Activated naive CD4-positive, alpha-beta T cell treated with anti-CD3 and anti-CD28 coated beads for 36 hours (primary cell): ENCODE measurements at regions not wholly inside any gene's neighbourhood (a gene's known extent, or its start where the extent isn't known, plus 50 kb on each side); places are given as distances from the start of the nearest gene placed in this dataset.

Source experiments
- CTCF ChIA-PET: fragments of 350-600 bp; sonication (Branson Sonifier 250); formaldehyde crosslinking; loops from one replicate; lab custom pipeline; 2021; ENCODE audit warnings: antibody characterized with exemption; lab: Charles Lee
- DNase-seq: peaks from one replicate; pipeline ENCODE4 v3.0.0-alpha.2; 2020
- H3K27ac Mint-ChIP-seq: one replicate; pipeline ENCODE4 v1.8.0; 2021; ENCODE audit warnings: mild to moderate bottlenecking, mixed read lengths
- H3K27me3 Mint-ChIP-seq: one replicate; pipeline ENCODE4 v1.8.0; 2021; ENCODE audit warnings: low read depth, mixed read lengths
- H3K36me3 Mint-ChIP-seq: one replicate; pipeline ENCODE4 v1.8.0; 2021; ENCODE audit warnings: low read depth, mixed read lengths
- H3K4me1 Mint-ChIP-seq: one replicate; pipeline ENCODE4 v1.8.0; 2021; ENCODE audit warnings: low read depth, mixed read lengths
- H3K4me3 Mint-ChIP-seq: one replicate; pipeline ENCODE4 v1.8.0; 2021; ENCODE audit warnings: mild to moderate bottlenecking, moderate library complexity, mixed read lengths
- H3K9me3 Mint-ChIP-seq: one replicate; pipeline ENCODE4 v1.8.0; 2021; ENCODE audit warnings: mixed read lengths
- intact Hi-C: fragments of 100-400 bp; cut with micrococcal nuclease; formaldehyde crosslinking; loops from one replicate; pipeline ENCODE4 v1.15.1; 2023

DNA sequence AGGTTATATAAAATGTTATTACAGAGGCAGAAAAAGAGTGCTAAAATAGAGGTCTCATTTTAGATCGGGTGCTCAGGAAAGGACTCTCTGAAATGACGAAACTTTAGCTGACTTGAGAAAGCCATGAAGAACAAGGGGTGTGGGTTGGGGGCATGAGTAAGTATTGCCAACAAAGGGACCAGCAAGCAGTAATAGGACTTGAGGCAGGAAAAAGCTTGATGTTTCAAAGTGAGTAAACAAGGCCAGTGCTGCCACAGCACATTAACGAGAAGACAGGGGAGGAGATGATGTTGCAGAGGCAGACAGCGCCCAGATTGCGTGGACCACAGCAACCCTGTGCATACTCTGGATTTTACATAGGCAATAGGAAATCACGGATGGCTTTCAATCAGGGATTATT lies 318.8 kb downstream of the ZEB2 start:
- CTCF ChIA-PET: interaction anchor here (1.0 kb wide), 1 partner anchor 16 kb away, joined by 3 read pairs; no protein-coding TSS in a partner anchor
- DNase-seq: no peak
- Mint-ChIP-seq H3K4me3 (no peak overlapping the region), H3K4me1 (peaks cover 48% of the 10 kb centered on the region), H3K27me3 (no peaks in the 10 kb centered on the region), H3K27ac (peak overlapping the region; percentile 81), H3K9me3 (no peaks in the 10 kb centered on the region), H3K36me3 (peaks cover 6% of the 10 kb centered on the region)
- intact Hi-C loops: loop anchor here (2.0 kb wide), 1 partner anchor 130 kb away; no protein-coding TSS in a partner anchor

GRCh38 chr2:144198116-144198515 lies 321.8 kb downstream of the ZEB2 start:
- intact Hi-C loops: loop anchor here (1.0 to 5.0 kb wide), 10 partner anchors 15 to 1081 kb away; no protein-coding TSS in a partner anchor
- Mint-ChIP-seq H3K36me3 (peaks cover 3% of the 10 kb centered on the region), H3K27ac (peak overlapping the region; percentile 86), H3K27me3 (no peaks in the 10 kb centered on the region), H3K4me3 (no peak overlapping the region), H3K4me1 (peaks cover 65% of the 10 kb centered on the region), H3K9me3 (no peaks in the 10 kb centered on the region)
- DNase-seq: peak; percentile 17
- CTCF ChIA-PET: interaction anchor here (0.6 to 1.1 kb wide), 2 partner anchors 14 to 151 kb away, joined by 5 read pairs; no protein-coding TSS in a partner anchor

GRCh38 chr2:144194326-144195071 lies 325.4 kb downstream of the ZEB2 start:
- peaks cover 43% of the 10 kb centered on the region for H3K4me1 Mint-ChIP-seq

GRCh38 chr2:144190908-144191605 lies 328.9 kb downstream of the ZEB2 start:
- Mint-ChIP-seq H3K9me3 (no peaks in the 10 kb centered on the region), H3K4me3 (no peak overlapping the region), H3K36me3 (no peaks in the 10 kb centered on the region), H3K27me3 (no peaks in the 10 kb centered on the region), H3K27ac (no peak overlapping the region), H3K4me1 (peaks cover 31% of the 10 kb centered on the region)
- CTCF ChIA-PET: interaction anchor here (0.5 to 0.9 kb wide), 3 partner anchors 51 to 235 kb away, joined by 3 to 4 read pairs (median 3); no protein-coding TSS in a partner anchor
- DNase-seq: no peak
- intact Hi-C loops: no loop called here

More at GRCh38 chr2:144194326-144195071, 325.4 kb downstream of the ZEB2 start:
- Mint-ChIP-seq H3K36me3 (no peaks in the 10 kb centered on the region), H3K9me3 (no peaks in the 10 kb centered on the region), H3K4me3 (peak overlapping the region; percentile 34), H3K27ac (peak overlapping the region; percentile 73), H3K27me3 (no peaks in the 10 kb centered on the region)
- DNase-seq: no peak
- CTCF ChIA-PET: interaction anchor here (1.5 kb wide), 1 partner anchor 121 kb away, joined by 3 read pairs; no protein-coding TSS in a partner anchor
- intact Hi-C loops: loop anchor here (1.0 to 5.0 kb wide), 6 partner anchors 10 to 1077 kb away; no protein-coding TSS in a partner anchor

DNA sequence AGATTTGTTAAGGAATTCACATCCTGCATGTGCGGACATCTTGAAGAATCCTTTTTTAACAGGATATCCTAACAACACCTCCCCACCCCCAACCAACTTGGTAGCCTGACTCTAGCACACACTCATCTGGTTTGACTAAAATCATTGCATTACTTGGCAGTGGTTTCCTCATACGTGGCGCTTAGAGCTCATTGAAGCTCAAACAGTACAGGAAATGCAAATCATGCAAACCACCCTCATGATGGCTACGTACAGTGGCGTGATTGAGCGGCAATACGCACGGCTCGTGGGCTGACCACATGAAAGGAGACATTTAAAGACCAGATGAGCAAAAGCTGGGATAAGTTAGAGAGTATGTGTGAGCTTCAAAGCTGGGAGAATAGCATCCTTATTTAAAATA lies 336.2 kb downstream of the ZEB2 start:
- peak; percentile 89 for DNase-seq
- intact Hi-C loops: loop anchor here (1.0 to 5.0 kb wide), 12 partner anchors 11 to 1055 kb away; partner anchors contain the start of gene ARHGAP15
- no peaks in the 10 kb centered on the region for H3K9me3 Mint-ChIP-seq
- H3K36me3 Mint-ChIP-seq: no peaks in the 10 kb centered on the region
- peak overlapping the region; percentile 81 for H3K27ac Mint-ChIP-seq
- H3K4me1 Mint-ChIP-seq: peaks cover 42% of the 10 kb centered on the region
- H3K27me3 Mint-ChIP-seq: no peaks in the 10 kb centered on the region
- H3K4me3 Mint-ChIP-seq: peak overlapping the region; percentile 52
- CTCF ChIA-PET: interaction anchor here (0.6 to 1.2 kb wide), 6 partner anchors 15 to 820 kb away, joined by 3 to 5 read pairs (median 3); no protein-coding TSS in a partner anchor

DNA sequence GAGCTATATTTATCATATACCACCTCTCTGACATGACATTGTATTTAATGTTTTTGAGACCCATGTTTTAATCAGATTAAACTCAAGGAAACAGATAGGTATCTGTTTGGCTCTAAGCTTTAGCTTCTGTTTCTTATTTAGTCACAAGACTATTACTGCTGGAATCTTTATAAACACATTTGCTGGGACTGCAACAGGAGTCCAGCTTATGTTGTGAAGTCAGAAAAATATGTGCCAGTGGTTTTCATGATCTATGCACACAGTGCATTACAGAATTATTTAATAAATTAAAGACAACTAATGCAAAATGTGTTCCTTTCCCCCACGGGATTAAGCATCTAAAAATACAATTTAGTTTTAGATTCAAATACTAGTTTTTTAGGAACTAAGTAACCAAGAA lies 338.9 kb downstream of the ZEB2 start:
- H3K9me3 Mint-ChIP-seq: no peaks in the 10 kb centered on the region
- intact Hi-C loops: loop anchor here (5.0 kb wide), 1 partner anchor 924 kb away; no protein-coding TSS in a partner anchor
- no peaks in the 10 kb centered on the region for H3K27me3 Mint-ChIP-seq
- H3K4me1 Mint-ChIP-seq: peaks cover 30% of the 10 kb centered on the region
- H3K36me3 Mint-ChIP-seq: peaks cover 3% of the 10 kb centered on the region
- no peak for DNase-seq
- H3K4me3 Mint-ChIP-seq: no peak overlapping the region
- H3K27ac Mint-ChIP-seq: no peak overlapping the region
- CTCF ChIA-PET: no interaction called here

DNA sequence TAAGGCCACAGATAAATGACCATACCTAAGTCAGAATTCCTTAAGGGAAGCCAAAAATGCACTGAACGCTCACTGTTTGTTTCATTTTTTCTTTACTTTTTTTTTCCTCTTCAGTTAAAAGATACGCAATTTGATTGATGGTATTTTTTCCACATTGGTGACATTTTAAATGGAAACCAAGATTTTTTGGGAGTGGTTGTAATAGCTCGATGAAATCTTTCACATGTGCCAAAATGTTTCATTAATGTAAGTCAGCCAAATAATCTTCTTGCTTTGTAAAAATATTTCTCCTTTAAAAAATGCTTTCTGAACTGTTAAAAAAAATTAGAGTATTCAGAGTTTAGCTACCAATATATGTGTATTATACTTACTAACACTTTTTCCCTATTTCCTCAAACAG lies 339.8 kb downstream of the ZEB2 start:
- H3K27ac Mint-ChIP-seq: no peak overlapping the region
- H3K4me3 Mint-ChIP-seq: no peak overlapping the region
- no peaks in the 10 kb centered on the region for H3K9me3 Mint-ChIP-seq
- CTCF ChIA-PET: no interaction called here
- H3K4me1 Mint-ChIP-seq: peaks cover 22% of the 10 kb centered on the region
- H3K36me3 Mint-ChIP-seq: peaks cover 3% of the 10 kb centered on the region
- intact Hi-C loops: loop anchor here (5.0 kb wide), 1 partner anchor 923 kb away; no protein-coding TSS in a partner anchor
- H3K27me3 Mint-ChIP-seq: no peaks in the 10 kb centered on the region
- DNase-seq: no peak

GRCh38 chr2:144170179-144170578 lies 349.7 kb downstream of the ZEB2 start:
- no peaks in the 10 kb centered on the region for H3K27me3 Mint-ChIP-seq
- intact Hi-C loops: no loop called here
- H3K27ac Mint-ChIP-seq: no peak overlapping the region
- CTCF ChIA-PET: no interaction called here
- H3K4me3 Mint-ChIP-seq: no peak overlapping the region
- no peak for DNase-seq
- H3K4me1 Mint-ChIP-seq: no peaks in the 10 kb centered on the region
- peaks cover 10% of the 10 kb centered on the region for H3K36me3 Mint-ChIP-seq
- H3K9me3 Mint-ChIP-seq: no peaks in the 10 kb centered on the region

DNA sequence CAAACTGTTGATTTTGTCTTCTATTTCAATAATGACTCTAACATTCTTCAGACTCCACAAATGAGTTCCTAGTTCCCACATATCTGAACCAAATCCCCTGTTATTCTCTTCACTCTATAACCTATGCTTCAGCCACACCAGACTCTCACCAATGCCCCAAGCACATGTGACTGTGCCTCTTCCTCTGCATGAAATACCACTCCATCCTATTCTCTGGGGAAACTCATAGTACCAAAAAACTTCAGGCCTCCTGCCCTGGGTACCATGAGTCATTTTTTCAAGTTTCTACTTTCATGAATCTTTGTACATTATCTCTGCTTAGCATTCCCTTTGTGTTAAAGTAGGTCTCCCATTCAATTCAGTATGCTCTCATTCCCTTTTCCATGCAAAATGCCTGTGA lies 353.2 kb downstream of the ZEB2 start:
- peaks cover 5% of the 10 kb centered on the region for H3K4me1 Mint-ChIP-seq
- no peaks in the 10 kb centered on the region for H3K27me3 Mint-ChIP-seq
- no peaks in the 10 kb centered on the region for H3K36me3 Mint-ChIP-seq
- CTCF ChIA-PET: no interaction called here
- intact Hi-C loops: loop anchor here (1.0 kb wide), 1 partner anchor 17 kb away; no protein-coding TSS in a partner anchor
- H3K27ac Mint-ChIP-seq: no peak overlapping the region
- no peak overlapping the region for H3K4me3 Mint-ChIP-seq
- no peaks in the 10 kb centered on the region for H3K9me3 Mint-ChIP-seq
- DNase-seq: peak; percentile 12

- intact Hi-C loops: loop anchor here (1.0 kb wide), 1 partner anchor 18 kb away; no protein-coding TSS in a partner anchor
- CTCF ChIA-PET: interaction anchor here (0.7 kb wide), 1 partner anchor 77 kb away, joined by 3 read pairs; no protein-coding TSS in a partner anchor
- Mint-ChIP-seq H3K4me1 (peaks cover 5% of the 10 kb centered on the region), H3K9me3 (no peaks in the 10 kb centered on the region), H3K36me3 (no peaks in the 10 kb centered on the region), H3K4me3 (no peak overlapping the region), H3K27ac (no peak overlapping the region), H3K27me3 (no peaks in the 10 kb centered on the region)
- no peak for DNase-seq
Observed at GRCh38 chr2:144165599-144166250, 354.2 kb downstream of the ZEB2 start.

- no peaks in the 10 kb centered on the region for H3K27me3 Mint-ChIP-seq
- peaks cover 5% of the 10 kb centered on the region for H3K4me1 Mint-ChIP-seq
- peaks cover 1% of the 10 kb centered on the region for H3K36me3 Mint-ChIP-seq
- intact Hi-C loops: loop anchor here (2.0 kb wide), 1 partner anchor 353 kb away; no protein-coding TSS in a partner anchor
- no peak for DNase-seq
- no peaks in the 10 kb centered on the region for H3K9me3 Mint-ChIP-seq
- no peak overlapping the region for H3K27ac Mint-ChIP-seq
- H3K4me3 Mint-ChIP-seq: no peak overlapping the region
- CTCF ChIA-PET: interaction anchor here (0.6 kb wide), 1 partner anchor 1888 kb away, joined by 3 read pairs; no protein-coding TSS in a partner anchor
Observed at GRCh38 chr2:144163592-144163991, 356.3 kb downstream of the ZEB2 start.
